Caco-2 (cell line): ENCODE measurements at regions not wholly inside any gene's neighbourhood (a gene's known extent, or its start where the extent isn't known, plus 50 kb on each side); places are given as distances from the start of the nearest gene placed in this dataset.

Source experiments
- BruUV-seq: library from RNA; stranded (reverse); fragments of 400-500 nt; replicated peaks from 2 replicates; lab custom pipeline; 2021; lab: Mats Ljungman, UMichigan
- CTCF ChIA-PET: fragments of 300-600 bp; sonication (Branson Sonifier 250); formaldehyde crosslinking; loops from one replicate; lab custom pipeline; 2022; ENCODE audit warnings: antibody characterized with exemption; lab: Charles Lee
- POLR2A ChIA-PET: fragments of 300-600 bp; sonication (Branson Sonifier 250); formaldehyde crosslinking; loops from one replicate; lab custom pipeline; 2022; ENCODE audit warnings: antibody characterized with exemption; lab: Charles Lee
- DNase-seq, 2 experiments: peaks; one replicate each; pipeline versions ENCODE4 v3.0.0 to v3.0.0-alpha.2; 2020 to 2022
- H3K27me3 ChIP-seq: replicated peaks from 2 replicates; pipeline ENCODE4 v1.6.0; 2011; ENCODE audit warnings: low read length; ENCODE audit not compliant: control insufficient read depth, insufficient read depth
- H3K36me3 ChIP-seq: 2 replicates; pipeline ENCODE4 v1.5.1; 2011; ENCODE audit warnings: low read length; ENCODE audit not compliant: control insufficient read depth, insufficient read depth
- H3K4me1 ChIP-seq: fragments of 250-450 bp; sonication (Bioruptor Pico); 2 replicates; pipeline ENCODE4 v1.5.1; 2020; ENCODE audit warnings: mild to moderate bottlenecking
- H3K4me3 ChIP-seq: 2 replicates; pipeline ENCODE4 v1.5.1; 2011; ENCODE audit warnings: low read depth, mild to moderate bottlenecking, control low read depth, low read length
- H3K9me3 ChIP-seq: fragments of 250-450 bp; sonication (Bioruptor Pico); 2 replicates; pipeline ENCODE4 v1.5.1; 2020; ENCODE audit warnings: mild to moderate bottlenecking, moderate library complexity
- H3K27ac Mint-ChIP-seq: one replicate; pipeline ENCODE4 v1.8.0; 2022; ENCODE audit warnings: mixed read lengths; ENCODE audit not compliant: unreplicated experiment
- H3K27me3 Mint-ChIP-seq: one replicate; pipeline ENCODE4 v1.8.0; 2022; ENCODE audit warnings: mixed read lengths; ENCODE audit not compliant: insufficient read depth, unreplicated experiment
- H3K36me3 Mint-ChIP-seq: one replicate; pipeline ENCODE4 v1.8.0; 2022; ENCODE audit warnings: mild to moderate bottlenecking, mixed read lengths; ENCODE audit not compliant: insufficient read depth, unreplicated experiment
- H3K4me1 Mint-ChIP-seq: one replicate; pipeline ENCODE4 v1.8.0; 2022; ENCODE audit warnings: low read depth, mixed read lengths; ENCODE audit not compliant: unreplicated experiment
- H3K4me3 Mint-ChIP-seq: one replicate; pipeline ENCODE4 v1.8.0; 2022; ENCODE audit warnings: mild to moderate bottlenecking, moderate library complexity, mixed read lengths; ENCODE audit not compliant: unreplicated experiment
- H3K9me3 Mint-ChIP-seq: one replicate; pipeline ENCODE4 v1.8.0; 2022; ENCODE audit warnings: mixed read lengths; ENCODE audit not compliant: unreplicated experiment
- intact Hi-C: fragments of 100-400 bp; cut with micrococcal nuclease; formaldehyde crosslinking; loops from one replicate; pipeline ENCODE4 v1.10.0; 2022; ENCODE audit not compliant: unreplicated experiment
- TF ChIP-seq, protein P1 (sequence below), 2 experiments: fragments of 200-600 bp in 1 of 2; IDR thresholded peaks; 1 replicate in 1 of 2; 2 replicates in 1 of 2; pipeline versions ENCODE4 v1.5.1 to v1.8.0; 2011 to 2022; ENCODE audit warnings: antibody characterized with exemption in 1 of 2, control low read depth in 1 of 2, inconsistent platforms in 1 of 2, low read depth in 1 of 2, low read length in 1 of 2, mild to moderate bottlenecking in 1 of 2, moderate library complexity in 1 of 2; ENCODE audit not compliant: insufficient read depth in 1 of 2, severe bottlenecking in 1 of 2, unreplicated experiment in 1 of 2

- POLR2A ChIA-PET: no interaction called here
- CTCF ChIA-PET: no interaction called here
- H3K4me1 ChIP-seq: no peaks in the 10 kb centered on the region
- no peak overlapping the region for H3K4me3 ChIP-seq
- Mint-ChIP-seq H3K27ac (no peak overlapping the region), H3K27me3 (peaks cover 24% of the 10 kb centered on the region), H3K9me3 (no peaks in the 10 kb centered on the region), H3K36me3 (no peaks in the 10 kb centered on the region), H3K4me1 (no peaks in the 10 kb centered on the region), H3K4me3 (no peak overlapping the region)
- TF ChIP-seq, protein P1, sequence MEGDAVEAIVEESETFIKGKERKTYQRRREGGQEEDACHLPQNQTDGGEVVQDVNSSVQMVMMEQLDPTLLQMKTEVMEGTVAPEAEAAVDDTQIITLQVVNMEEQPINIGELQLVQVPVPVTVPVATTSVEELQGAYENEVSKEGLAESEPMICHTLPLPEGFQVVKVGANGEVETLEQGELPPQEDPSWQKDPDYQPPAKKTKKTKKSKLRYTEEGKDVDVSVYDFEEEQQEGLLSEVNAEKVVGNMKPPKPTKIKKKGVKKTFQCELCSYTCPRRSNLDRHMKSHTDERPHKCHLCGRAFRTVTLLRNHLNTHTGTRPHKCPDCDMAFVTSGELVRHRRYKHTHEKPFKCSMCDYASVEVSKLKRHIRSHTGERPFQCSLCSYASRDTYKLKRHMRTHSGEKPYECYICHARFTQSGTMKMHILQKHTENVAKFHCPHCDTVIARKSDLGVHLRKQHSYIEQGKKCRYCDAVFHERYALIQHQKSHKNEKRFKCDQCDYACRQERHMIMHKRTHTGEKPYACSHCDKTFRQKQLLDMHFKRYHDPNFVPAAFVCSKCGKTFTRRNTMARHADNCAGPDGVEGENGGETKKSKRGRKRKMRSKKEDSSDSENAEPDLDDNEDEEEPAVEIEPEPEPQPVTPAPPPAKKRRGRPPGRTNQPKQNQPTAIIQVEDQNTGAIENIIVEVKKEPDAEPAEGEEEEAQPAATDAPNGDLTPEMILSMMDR (IDR thresholded peaks at IDR 0.05; ENCODE audit: insufficient read depth in 1 of 2, low read depth in 1 of 2, low read length in 1 of 2, severe bottlenecking in 1 of 2, unreplicated experiment in 1 of 2): no peak
- no peaks in the 10 kb centered on the region for H3K27me3 ChIP-seq
- no peaks in the 10 kb centered on the region for H3K36me3 ChIP-seq
- intact Hi-C loops: loop anchor here (10.0 kb wide), 1 partner anchor 195 kb away; no protein-coding TSS in a partner anchor
- no peak for DNase-seq
- H3K9me3 ChIP-seq: 0 out of 2 replicates have a peak, but pooled peaks cover 3% of the 10 kb centered on the region
- no TSS peak for BruUV-seq
These were observed 205.5 kb upstream of the POU2AF2 start for GRCh38 chr11:111039982-111040381.

- no TSS peak for BruUV-seq
- POLR2A ChIA-PET: no interaction called here
- CTCF ChIA-PET: no interaction called here
These were observed 209.8 kb upstream of the POU2AF2 start for GRCh38 chr11:111035746-111036145.

GRCh38 chr11:111026241-111026640 is 219.3 kb upstream of the POU2AF2 start:
- intact Hi-C loops: no loop called here
- Mint-ChIP-seq H3K4me1 (no peaks in the 10 kb centered on the region), H3K9me3 (no peaks in the 10 kb centered on the region), H3K4me3 (no peak overlapping the region), H3K36me3 (no peaks in the 10 kb centered on the region), H3K27me3 (peaks cover 17% of the 10 kb centered on the region), H3K27ac (no peak overlapping the region)
- H3K4me3 ChIP-seq: no peak overlapping the region
- no peaks in the 10 kb centered on the region for H3K4me1 ChIP-seq
- BruUV-seq: no TSS peak
- ChIA-PET CTCF (no interaction called here), POLR2A (no interaction called here)
- no peaks in the 10 kb centered on the region for H3K27me3 ChIP-seq
- H3K9me3 ChIP-seq: no peaks in the 10 kb centered on the region
- DNase-seq: no peak
- no peaks in the 10 kb centered on the region for H3K36me3 ChIP-seq
- TF ChIP-seq, protein P1 (IDR thresholded peaks at IDR 0.05; ENCODE audit: insufficient read depth in 1 of 2, low read depth in 1 of 2, low read length in 1 of 2, severe bottlenecking in 1 of 2, unreplicated experiment in 1 of 2): no peak

More at GRCh38 chr11:111035746-111036145, 209.8 kb upstream of the POU2AF2 start:
- no peaks in the 10 kb centered on the region for H3K9me3 Mint-ChIP-seq
- no peaks in the 10 kb centered on the region for H3K36me3 Mint-ChIP-seq
- H3K36me3 ChIP-seq: no peaks in the 10 kb centered on the region
- 0 out of 2 replicates have a peak, but pooled peaks cover 3% of the 10 kb centered on the region for H3K9me3 ChIP-seq
- no peaks in the 10 kb centered on the region for H3K27me3 ChIP-seq
- no peak overlapping the region for H3K4me3 ChIP-seq
- TF ChIP-seq, protein P1 (IDR thresholded peaks at IDR 0.05; ENCODE audit: insufficient read depth in 1 of 2, low read depth in 1 of 2, low read length in 1 of 2, severe bottlenecking in 1 of 2, unreplicated experiment in 1 of 2): no peak
- no peak overlapping the region for H3K27ac Mint-ChIP-seq
- H3K4me1 ChIP-seq: no peaks in the 10 kb centered on the region
- H3K27me3 Mint-ChIP-seq: peaks cover 10% of the 10 kb centered on the region
- no peak for DNase-seq
- H3K4me3 Mint-ChIP-seq: no peak overlapping the region
- intact Hi-C loops: no loop called here
- H3K4me1 Mint-ChIP-seq: no peaks in the 10 kb centered on the region
